ENCODE measurements at regions not wholly inside any gene's neighbourhood (a gene's known extent, or its start where the extent isn't known, plus 50 kb on each side); places are given as distances from the start of the nearest gene placed in this dataset.

- Histone ChIP-seq H3K27ac (ENCODE audit: insufficient read depth, low read length) (no peak overlapping the region), H2AFZ (ENCODE audit: low read length) (no peak overlapping the region), H3K4me1 (ENCODE audit: control insufficient read depth, extremely low read depth, insufficient read depth, low read length) (no peaks in the 10 kb centered on the region), H3K36me3 (ENCODE audit: control insufficient read depth, insufficient read depth, low read length) (no peaks in the 10 kb centered on the region), H3K9me3 (ENCODE audit: control insufficient read depth, insufficient read depth, low read depth, low read length) (no peaks in the 10 kb centered on the region), H3K4me2 (ENCODE audit: extremely low read depth, insufficient read depth, low read length) (no peak overlapping the region), H4K20me1 (ENCODE audit: control insufficient read depth, extremely low read depth, insufficient read depth, low read length) (no peaks in the 10 kb centered on the region), H3K9ac (ENCODE audit: insufficient read depth, low read length) (no peak overlapping the region), H3K27me3 (ENCODE audit: control insufficient read depth, insufficient read depth, low read length) (no peaks in the 10 kb centered on the region), H3K79me2 (ENCODE audit: control insufficient read depth, insufficient read depth, low read length) (no peaks in the 10 kb centered on the region), H3K4me3 (replicated peaks in 1 of 4; ENCODE audit: control extremely low read depth in 1 of 4, insufficient read depth in 1 of 4, low read depth in 3 of 4, low read length in 4 of 4) (no peak overlapping the region)
- DNase-seq (ENCODE audit: low read depth in 2 of 2) = no peak
- TF ChIP-seq EZH2 (IDR thresholded peaks at IDR 0.05; ENCODE audit: low read length, missing control alignments) = no peak
- no peak for TF ChIP-seq CTCF (conservative IDR thresholded peaks at IDR 0.05 in 1 of 2, IDR thresholded peaks at IDR 0.05 in 1 of 2; ENCODE audit: low read depth in 1 of 2, low read length in 2 of 2)
Measured at GRCh38 chr7:133190650-133191049, 62.2 kb upstream of the EXOC4 start.

GRCh38 chr7:133191787-133192186, 61.1 kb upstream of the EXOC4 start:
- H3K79me2 ChIP-seq (ENCODE audit: control insufficient read depth, insufficient read depth, low read length) = no peaks in the 10 kb centered on the region
- no peaks in the 10 kb centered on the region for H3K36me3 ChIP-seq (ENCODE audit: control insufficient read depth, insufficient read depth, low read length)
- H3K9ac ChIP-seq (ENCODE audit: insufficient read depth, low read length) = no peak overlapping the region
- no peak for TF ChIP-seq CTCF (conservative IDR thresholded peaks at IDR 0.05 in 1 of 2, IDR thresholded peaks at IDR 0.05 in 1 of 2; ENCODE audit: low read depth in 1 of 2, low read length in 2 of 2)
- TF ChIP-seq EZH2 (IDR thresholded peaks at IDR 0.05; ENCODE audit: low read length, missing control alignments) = no peak
- no peak overlapping the region for H3K4me2 ChIP-seq (ENCODE audit: extremely low read depth, insufficient read depth, low read length)
- no peaks in the 10 kb centered on the region for H3K27me3 ChIP-seq (ENCODE audit: control insufficient read depth, insufficient read depth, low read length)
- no peaks in the 10 kb centered on the region for H4K20me1 ChIP-seq (ENCODE audit: control insufficient read depth, extremely low read depth, insufficient read depth, low read length)
- H3K27ac ChIP-seq (ENCODE audit: insufficient read depth, low read length) = no peak overlapping the region
- no peaks in the 10 kb centered on the region for H3K9me3 ChIP-seq (ENCODE audit: control insufficient read depth, insufficient read depth, low read depth, low read length)
- H2AFZ ChIP-seq (ENCODE audit: low read length) = no peak overlapping the region
- no peak overlapping the region for H3K4me3 ChIP-seq (replicated peaks in 1 of 4; ENCODE audit: control extremely low read depth in 1 of 4, insufficient read depth in 1 of 4, low read depth in 3 of 4, low read length in 4 of 4)
- H3K4me1 ChIP-seq (ENCODE audit: control insufficient read depth, extremely low read depth, insufficient read depth, low read length) = no peaks in the 10 kb centered on the region
- DNase-seq (ENCODE audit: low read depth in 2 of 2) = no peak

GRCh38 chr7:133195868-133196267, 57.0 kb upstream of the EXOC4 start:
- no peak for DNase-seq (ENCODE audit: low read depth in 2 of 2)
- no peak for TF ChIP-seq CTCF (conservative IDR thresholded peaks at IDR 0.05 in 1 of 2, IDR thresholded peaks at IDR 0.05 in 1 of 2; ENCODE audit: low read depth in 1 of 2, low read length in 2 of 2)
- TF ChIP-seq EZH2 (IDR thresholded peaks at IDR 0.05; ENCODE audit: low read length, missing control alignments) = no peak
- no peak overlapping the region for H3K4me2 ChIP-seq (ENCODE audit: extremely low read depth, insufficient read depth, low read length)
- H2AFZ ChIP-seq (ENCODE audit: low read length) = no peak overlapping the region
- H3K9ac ChIP-seq (ENCODE audit: insufficient read depth, low read length) = no peak overlapping the region
- H3K9me3 ChIP-seq (ENCODE audit: control insufficient read depth, insufficient read depth, low read depth, low read length) = no peaks in the 10 kb centered on the region
- H3K36me3 ChIP-seq (ENCODE audit: control insufficient read depth, insufficient read depth, low read length) = no peaks in the 10 kb centered on the region
- no peak overlapping the region for H3K4me3 ChIP-seq (replicated peaks in 1 of 4; ENCODE audit: control extremely low read depth in 1 of 4, insufficient read depth in 1 of 4, low read depth in 3 of 4, low read length in 4 of 4)
- no peaks in the 10 kb centered on the region for H4K20me1 ChIP-seq (ENCODE audit: control insufficient read depth, extremely low read depth, insufficient read depth, low read length)
- H3K4me1 ChIP-seq (ENCODE audit: control insufficient read depth, extremely low read depth, insufficient read depth, low read length) = no peaks in the 10 kb centered on the region
- H3K27me3 ChIP-seq (ENCODE audit: control insufficient read depth, insufficient read depth, low read length) = no peaks in the 10 kb centered on the region
- H3K27ac ChIP-seq (ENCODE audit: insufficient read depth, low read length) = no peak overlapping the region
- H3K79me2 ChIP-seq (ENCODE audit: control insufficient read depth, insufficient read depth, low read length) = no peaks in the 10 kb centered on the region

All from fibroblast of lung (primary cell).